Liver (tissue), 3 donors: ENCODE measurements at regions not wholly inside any gene's neighbourhood (a gene's known extent, or its start where the extent isn't known, plus 50 kb on each side); places are given as distances from the start of the nearest gene placed in this dataset.

Experiments used
- ATF3 ChIP-seq: IDR thresholded peaks from 2 replicates; pipeline ENCODE4 v1.6.1; 2016; ENCODE audit warnings: antibody characterized with exemption
- CTCF ChIP-seq: fragments of 150-350 bp; IDR thresholded peaks from 2 replicates; pipeline ENCODE4 v1.5.1; 2017; ENCODE audit warnings: improper control_type of control experiment, low read depth, low read length; ENCODE audit not compliant: missing input control
- EGR1 ChIP-seq, 2 donors: IDR thresholded peaks; 2 replicates each; pipeline ENCODE4 v1.6.1; 2016 to 2018; ENCODE audit warnings: antibody characterized with exemption in 2 of 2, low read depth in 2 of 2
- FOXA1 ChIP-seq: IDR thresholded peaks from 2 replicates; pipeline ENCODE4 v1.6.1; 2016; ENCODE audit warnings: antibody characterized with exemption
- GABPA ChIP-seq, 2 donors: IDR thresholded peaks in 1 of 2; conservative IDR thresholded peaks in 1 of 2; 2 replicates each; pipeline ENCODE4 v1.6.1; 2016; ENCODE audit warnings: antibody characterized with exemption in 2 of 2, mild to moderate bottlenecking in 1 of 2, moderate library complexity in 1 of 2
- JUND ChIP-seq, 2 donors: IDR thresholded peaks; 2 replicates each; pipeline ENCODE4 v1.6.1; 2016; ENCODE audit warnings: antibody characterized with exemption in 2 of 2
- MAX ChIP-seq: IDR thresholded peaks from 2 replicates; pipeline ENCODE4 v1.6.1; 2016; ENCODE audit warnings: antibody characterized with exemption
- NR2F2 ChIP-seq: IDR thresholded peaks from 2 replicates; pipeline ENCODE4 v1.6.1; 2016; ENCODE audit warnings: antibody characterized with exemption
- RAD21 ChIP-seq, 2 donors: IDR thresholded peaks; 2 replicates each; pipeline ENCODE4 v1.6.1; 2016; ENCODE audit warnings: antibody characterized with exemption in 2 of 2, mild to moderate bottlenecking in 2 of 2
- REST ChIP-seq: IDR thresholded peaks from 2 replicates; pipeline ENCODE4 v1.6.1; 2016; ENCODE audit warnings: antibody characterized with exemption, mild to moderate bottlenecking
- TAF1 ChIP-seq: conservative IDR thresholded peaks from 2 replicates; pipeline ENCODE4 v1.6.1; 2016; ENCODE audit warnings: antibody characterized with exemption, mild to moderate bottlenecking
- YY1 ChIP-seq: IDR thresholded peaks from 2 replicates; pipeline ENCODE4 v1.6.1; 2016; ENCODE audit warnings: antibody characterized with exemption, mild to moderate bottlenecking
- donor health status: healthy.
- donor health status: healthy.

DNA sequence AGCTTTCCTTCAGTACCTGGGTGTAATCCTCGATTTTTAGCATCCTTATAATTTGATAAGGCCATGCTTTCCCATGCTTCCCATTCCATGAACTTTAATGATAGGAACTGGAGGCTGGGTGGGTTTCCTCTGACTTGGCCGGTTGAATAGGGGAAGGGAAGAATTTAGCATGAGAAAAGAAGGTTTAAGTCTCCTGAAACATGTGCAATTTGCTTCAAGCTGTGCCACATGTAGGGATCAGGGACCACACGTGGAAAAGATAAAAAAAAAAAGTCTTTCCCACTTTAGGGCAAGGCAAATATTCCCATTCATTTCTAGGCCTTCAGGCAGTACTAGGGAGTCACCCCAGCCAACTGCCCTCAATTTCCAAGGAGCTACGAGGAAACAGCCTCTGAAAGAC lies 900.3 kb downstream of the DSC3 start:
- TF ChIP-seq CTCF (no peak), ATF3 (no peak), JUND (IDR thresholded peaks at IDR 0.05) (no peak), GABPA (IDR thresholded peaks at IDR 0.05 in 1 of 2, conservative IDR thresholded peaks at IDR 0.05 in 1 of 2) (no peak), EGR1 (IDR thresholded peaks at IDR 0.05; ENCODE audit: low read depth in 2 of 2) (no peak), YY1 (no peak), RAD21 (IDR thresholded peaks at IDR 0.05) (no peak), MAX (no peak), NR2F2 (no peak), TAF1 (no peak), REST (no peak), FOXA1 (no peak)
